ENCODE measurements at regions not wholly inside any gene's neighbourhood (a gene's known extent, or its start where the extent isn't known, plus 50 kb on each side); places are given as distances from the start of the nearest gene placed in this dataset.
"Not testable (repeated sequence)": the region's sequence is repeated elsewhere in the genome, so short reads cannot be mapped to it uniquely, and the experiment has no call there.

DNA sequence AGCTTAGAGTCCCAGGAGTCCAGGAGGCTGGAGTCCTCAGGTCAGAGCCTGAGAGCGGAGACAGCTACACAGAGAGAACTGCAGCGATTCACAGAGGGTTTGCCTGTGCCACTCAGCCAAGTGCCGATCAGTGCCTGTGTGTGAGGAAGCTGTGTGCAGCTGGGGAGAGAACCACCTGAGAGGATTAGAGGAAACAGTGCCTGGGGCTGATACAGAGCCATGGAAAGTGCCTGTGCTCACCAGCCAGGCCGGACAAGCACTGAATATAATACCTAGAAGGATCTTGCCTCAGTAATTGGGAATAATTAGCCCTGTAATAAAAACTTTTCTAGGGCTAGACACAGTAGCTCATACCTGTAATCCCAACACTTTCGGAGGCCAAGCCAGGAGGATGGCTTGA, 134.7 kb downstream of the ARHGAP11B start:
- DNase-seq (ENCODE audit: low spot score): not testable (repeated sequence)

DNA sequence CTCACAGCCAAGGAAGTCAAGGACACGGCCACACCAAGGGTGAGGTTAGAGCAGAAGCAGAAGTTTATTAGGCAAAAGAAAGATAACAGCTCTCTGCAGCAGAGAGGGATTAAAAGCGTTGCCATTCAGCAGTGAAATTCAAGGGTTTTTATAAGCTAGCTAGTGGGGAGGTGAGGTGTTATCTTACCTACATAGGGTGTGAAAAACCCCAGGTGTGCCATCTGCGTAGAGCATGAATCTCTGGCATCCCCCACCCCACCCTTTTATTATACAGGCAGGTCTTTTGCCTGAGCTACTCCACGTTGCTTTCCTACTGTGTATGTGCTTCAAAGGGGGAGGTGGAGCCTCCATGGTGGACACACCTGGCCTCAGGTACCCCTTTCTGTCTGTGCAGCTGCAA, 135.4 kb downstream of the ARHGAP11B start:
- not testable (repeated sequence) for DNase-seq (ENCODE audit: low spot score)

DNA sequence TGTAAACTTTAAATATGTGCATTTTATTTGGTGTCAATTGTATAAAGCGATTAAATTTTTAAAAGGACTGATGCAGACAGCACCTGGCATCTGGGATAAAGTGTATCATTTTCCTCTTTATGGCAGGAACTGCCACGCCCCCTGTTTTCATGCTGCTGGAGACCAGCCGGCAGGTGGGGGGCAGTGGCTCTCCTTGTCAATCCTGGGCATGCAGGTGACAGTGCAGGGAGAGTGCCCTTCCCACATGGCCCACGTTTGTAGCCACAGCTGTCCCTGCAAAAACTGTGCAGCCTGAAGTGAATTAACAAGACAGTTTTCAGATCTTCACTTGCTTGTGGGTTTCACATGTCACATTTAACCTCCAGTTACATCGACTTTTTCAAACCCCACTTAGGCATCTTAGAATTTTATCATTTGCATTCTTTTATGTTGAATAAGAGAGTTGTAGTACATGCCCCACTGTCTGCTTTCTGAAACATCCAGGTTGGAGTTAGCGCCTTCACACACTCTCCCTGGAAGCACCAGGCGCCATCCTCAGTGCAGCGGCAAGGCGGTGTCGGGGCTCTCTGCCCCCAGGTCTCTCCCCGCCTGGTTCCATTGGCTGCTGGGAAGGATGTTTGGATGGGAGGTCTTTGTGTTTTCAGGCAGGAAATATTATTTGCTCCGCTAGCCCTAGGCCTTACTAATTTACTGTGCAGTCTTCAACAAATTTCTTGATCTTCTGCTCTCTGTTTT, 134.2 kb upstream of the FAN1 start:
- not testable (repeated sequence) for DNase-seq (ENCODE audit: low spot score)

- no peak for DNase-seq (ENCODE audit: low spot score)
Measured at GRCh38 chr15:30770759-30771158, 133.0 kb upstream of the FAN1 start.

DNA sequence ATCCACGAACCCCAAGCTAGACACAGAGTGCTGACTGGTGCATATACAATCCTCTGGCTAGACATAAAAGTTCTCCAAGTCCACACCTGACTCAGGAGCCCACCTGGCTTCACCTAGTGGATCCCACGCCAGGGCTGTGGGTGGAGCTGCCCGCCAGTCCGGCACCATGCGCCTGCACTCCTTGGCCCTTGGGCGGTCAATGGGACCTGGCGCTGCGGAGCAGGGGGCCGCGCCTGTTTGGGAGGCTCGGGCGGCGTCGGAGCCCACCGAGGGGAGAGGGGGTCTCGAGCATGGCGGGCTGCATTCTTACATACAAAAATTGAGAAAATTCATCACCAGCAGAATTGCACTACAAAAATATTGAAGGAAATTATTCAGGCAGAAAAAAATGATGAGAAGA, 120.7 kb upstream of the FAN1 start:
- no peak for DNase-seq (ENCODE audit: low spot score)

GRCh38 chr15:30788595-30788994, 115.1 kb upstream of the FAN1 start:
- no peak for DNase-seq (ENCODE audit: low spot score)

DNA sequence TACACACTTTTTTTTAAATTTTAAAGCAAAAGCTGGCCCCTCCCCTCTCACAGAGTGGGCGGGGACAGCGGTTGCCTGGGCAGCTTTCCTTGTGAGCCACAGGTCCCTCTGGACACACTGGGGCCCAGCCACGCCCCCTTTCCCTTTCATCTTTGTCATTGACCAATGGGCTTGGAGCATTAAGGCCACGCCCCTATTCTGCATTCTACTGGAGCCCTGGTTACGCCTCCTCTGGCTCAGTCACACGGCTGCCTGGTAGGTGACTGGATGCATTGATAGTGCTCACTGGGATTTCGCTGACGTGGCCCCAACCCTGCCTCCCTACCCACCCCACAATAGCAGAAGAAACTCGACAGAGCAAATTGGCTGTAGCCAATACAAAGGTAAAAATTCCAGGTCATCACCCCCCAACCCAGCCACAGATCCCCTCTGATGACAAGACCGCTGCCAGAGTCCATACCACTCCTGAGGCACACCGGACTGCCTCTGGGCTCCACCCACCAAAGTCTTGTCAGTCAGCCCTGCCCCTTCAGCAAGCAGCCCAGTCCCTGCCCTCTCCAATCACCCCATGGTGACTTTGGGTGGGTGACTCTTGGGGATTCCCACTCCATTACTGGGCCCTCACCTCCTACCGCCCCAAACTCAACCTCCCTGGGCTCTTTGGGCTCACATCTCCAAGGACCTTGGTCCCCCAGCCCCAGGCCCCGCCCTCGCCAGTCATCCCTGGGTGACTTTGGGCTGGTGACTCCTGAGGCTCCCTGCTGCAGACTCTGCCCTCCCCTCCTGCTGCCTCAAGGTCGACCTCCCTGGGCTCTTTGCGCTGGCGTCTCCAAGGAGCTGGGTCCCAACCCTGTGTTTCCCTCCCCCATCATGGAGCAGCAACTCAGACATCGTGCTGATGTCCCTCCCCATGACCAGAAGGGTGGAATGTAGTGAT, 112.2 kb upstream of the FAN1 start:
- no peak for DNase-seq (ENCODE audit: low spot score)

DNA sequence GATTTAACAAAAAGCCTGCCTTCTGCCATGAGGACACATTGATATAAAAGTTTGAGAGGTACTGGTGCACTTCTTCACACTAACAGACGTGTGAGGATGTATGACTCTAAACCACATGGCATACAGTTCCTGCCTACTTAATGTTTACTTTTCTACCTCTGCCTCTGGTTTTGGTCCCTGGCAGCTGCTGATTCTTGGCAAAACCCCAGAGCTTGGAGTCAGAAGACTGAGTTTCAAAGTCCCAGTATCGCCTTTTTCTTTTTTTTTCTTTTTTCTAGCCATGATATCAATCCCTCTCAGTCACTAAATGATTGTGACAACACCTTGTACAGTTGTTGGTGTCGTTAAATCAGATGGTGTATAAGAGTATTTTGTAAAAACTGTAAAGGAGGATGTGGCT, 110.9 kb upstream of the FAN1 start:
- not testable (repeated sequence) for DNase-seq (ENCODE audit: low spot score)

DNA sequence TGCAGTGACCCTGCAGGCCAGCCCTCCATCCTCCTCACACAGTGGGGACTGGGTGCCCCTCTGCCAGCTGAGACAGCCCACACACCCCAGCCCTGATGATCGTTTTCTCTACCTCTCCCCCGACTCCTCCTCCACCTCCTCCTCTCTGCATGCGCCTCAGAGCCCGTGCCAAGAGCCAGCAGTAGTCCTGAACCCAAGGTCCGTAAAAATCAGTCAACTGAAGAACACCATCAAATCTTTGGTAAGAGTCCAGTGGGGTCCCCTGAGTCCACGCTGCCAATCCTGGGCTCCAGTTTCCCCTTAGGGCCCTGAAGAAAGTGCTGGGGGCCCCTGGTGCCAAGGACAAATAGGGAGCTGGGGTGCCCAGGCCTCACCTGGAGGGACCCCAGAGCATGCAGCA, 109.3 kb upstream of the FAN1 start:
- DNase-seq (ENCODE audit: low spot score): no peak

DNA sequence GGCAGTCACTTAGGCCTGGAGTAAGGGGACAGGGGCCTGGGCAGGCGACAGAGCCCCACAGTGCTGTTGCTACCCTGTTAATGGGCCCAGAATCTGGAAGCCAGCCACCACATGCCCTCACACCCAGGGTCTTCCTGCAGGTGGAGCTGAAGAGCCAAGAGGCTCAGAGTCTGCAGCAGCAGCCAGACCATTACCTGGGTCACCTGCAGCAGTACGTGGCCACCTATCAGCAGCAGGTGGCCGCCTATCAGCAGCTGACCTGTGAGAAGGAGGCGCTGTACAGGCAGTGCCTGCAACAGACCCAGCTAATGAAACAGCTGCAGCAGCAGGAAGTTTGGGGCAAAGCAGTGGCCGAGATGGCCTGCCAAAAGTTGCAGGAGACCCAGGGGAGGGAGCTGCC, 104.2 kb upstream of the FAN1 start:
- DNase-seq (ENCODE audit: low spot score): peak; percentile 2

- not testable (repeated sequence) for DNase-seq (ENCODE audit: low spot score)
Measured at GRCh38 chr15:30801140-30801895, 102.4 kb upstream of the FAN1 start.

DNA sequence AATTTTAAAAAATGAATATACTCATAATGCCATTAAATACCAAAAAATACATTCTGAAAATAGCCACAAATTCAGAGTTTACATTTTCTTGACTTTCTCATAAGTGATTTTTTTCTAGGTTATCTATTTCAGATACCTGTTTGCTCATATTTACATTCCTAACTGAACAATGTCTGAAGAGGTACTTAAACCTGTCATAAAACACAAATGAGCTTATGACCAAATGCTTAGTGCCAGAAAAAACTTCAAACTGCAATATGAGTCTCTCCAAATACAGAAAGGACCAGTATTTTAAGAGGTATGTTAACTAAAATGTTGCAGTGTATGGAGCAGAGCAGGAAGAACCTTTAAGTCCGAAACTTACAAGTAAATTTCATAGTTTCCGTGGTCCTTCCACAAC, 101.7 kb upstream of the FAN1 start:
- DNase-seq (ENCODE audit: low spot score): not testable (repeated sequence)

DNA sequence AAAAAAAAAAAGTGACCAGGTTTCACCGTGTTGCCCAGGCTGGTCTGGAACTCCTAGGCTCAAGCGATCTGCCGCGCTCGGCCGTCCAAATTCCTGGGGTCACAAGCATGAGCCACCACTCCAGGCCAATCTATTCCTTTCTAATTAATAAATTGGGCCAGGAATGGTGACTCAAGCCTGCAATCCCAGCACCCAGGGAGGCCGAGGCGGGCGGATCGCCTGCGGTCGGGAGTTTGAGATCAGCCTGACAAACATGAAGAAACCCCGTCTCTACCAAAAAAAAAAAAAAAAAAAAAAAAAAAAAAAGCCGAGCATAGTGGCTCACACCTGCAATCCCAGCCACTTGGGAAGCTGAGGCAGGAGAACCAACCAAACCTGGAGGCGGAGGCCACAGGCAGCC, 100.0 kb upstream of the FAN1 start:
- not testable (repeated sequence) for DNase-seq (ENCODE audit: low spot score)

DNA sequence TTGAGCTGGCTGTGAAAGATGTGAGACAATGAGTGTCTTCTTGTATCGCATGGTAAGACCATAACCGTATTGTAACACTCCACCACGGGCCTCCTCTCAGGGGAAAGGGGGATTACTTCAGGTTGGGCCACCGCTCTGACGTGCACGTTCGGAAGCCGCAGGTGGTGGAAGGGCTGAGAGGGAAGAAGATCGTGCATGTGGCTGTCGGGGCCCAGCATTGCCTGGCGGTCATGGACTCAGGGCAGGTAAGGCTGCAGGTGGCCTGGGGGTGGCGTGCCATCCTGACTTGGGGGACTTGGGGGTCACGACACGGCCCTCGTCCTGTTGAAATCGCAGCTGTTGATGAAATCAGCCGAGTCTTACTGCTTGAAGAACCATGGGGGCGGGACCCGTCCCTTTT, 87.3 kb upstream of the FAN1 start:
- DNase-seq (ENCODE audit: low spot score): no peak

- peak; percentile 60 for DNase-seq (ENCODE audit: low spot score)
Measured at GRCh38 chr15:30823068-30823813, 80.5 kb upstream of the FAN1 start.

- no peak for DNase-seq (ENCODE audit: low spot score)
Measured at GRCh38 chr15:30824518-30825195, 79.1 kb upstream of the FAN1 start.

DNA sequence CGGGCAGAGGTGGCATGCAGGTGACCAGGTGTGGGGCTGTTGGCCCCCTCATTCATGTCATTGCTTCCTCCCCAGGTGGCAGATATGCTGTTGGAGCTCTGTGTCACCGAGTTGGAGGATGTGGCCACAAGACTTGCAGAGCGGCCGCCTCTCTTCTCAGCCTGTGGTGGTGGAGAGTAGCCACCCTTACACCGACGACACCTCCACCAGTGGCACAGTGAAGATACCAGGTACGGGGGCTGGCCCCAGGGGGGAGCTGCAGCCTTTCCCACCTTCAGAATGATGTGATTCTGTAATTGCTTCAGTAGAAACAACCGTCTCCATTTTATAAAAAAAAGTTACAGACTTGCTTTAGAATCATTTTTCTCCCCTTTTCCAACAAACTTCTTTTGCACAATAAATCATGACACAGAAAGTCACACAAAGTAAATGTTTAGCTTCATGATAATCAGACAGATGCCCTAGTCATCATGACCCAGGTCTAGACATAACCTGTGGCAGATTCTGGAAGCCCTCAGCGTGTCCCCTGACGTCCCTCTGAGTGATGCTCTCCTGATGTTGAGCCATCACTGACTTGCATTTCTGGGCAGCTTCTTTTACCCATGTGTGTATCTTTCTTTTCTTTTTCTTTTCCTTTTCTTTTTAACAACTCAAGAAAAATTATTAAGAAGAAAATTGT, 76.0 kb upstream of the FAN1 start:
- no peak for DNase-seq (ENCODE audit: low spot score)

DNA sequence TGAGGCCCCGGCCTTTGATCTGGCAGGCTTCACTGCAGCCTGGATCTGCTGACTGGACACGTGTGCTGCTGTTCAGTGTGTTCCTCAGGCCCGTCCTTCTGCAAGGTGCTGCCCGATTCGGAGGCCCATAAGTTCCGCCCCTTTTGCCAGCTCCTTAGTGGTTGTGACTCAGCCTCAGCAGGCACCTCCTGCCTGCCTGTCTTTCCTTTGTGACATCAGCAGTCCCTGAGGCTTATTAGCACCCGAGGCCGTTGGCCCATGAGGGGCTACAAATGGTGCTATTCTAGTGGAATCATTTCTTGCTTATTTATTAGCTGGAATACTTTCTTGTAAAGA, 75.4 kb upstream of the FAN1 start:
- not testable (repeated sequence) for DNase-seq (ENCODE audit: low spot score)

DNA sequence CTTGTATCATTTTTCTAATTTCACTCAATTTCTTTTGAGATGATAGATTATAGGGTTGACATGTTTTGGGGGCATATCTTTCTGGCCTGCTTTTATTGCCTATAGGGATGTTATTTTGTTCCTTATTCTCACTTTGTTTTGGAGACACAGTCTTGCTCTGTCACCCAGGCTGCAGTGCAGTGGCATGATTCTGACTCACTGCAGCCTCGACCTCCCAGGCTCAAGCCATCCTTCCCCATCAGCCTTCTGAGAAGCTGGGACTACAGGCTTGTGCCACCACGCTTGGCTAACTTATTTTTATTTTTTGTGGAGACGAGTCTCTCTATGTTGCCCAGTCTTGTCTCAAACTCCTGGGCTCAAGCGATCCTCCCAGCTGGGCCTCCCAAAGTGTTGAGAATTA, 72.8 kb upstream of the FAN1 start:
- no peak for DNase-seq (ENCODE audit: low spot score)

DNA sequence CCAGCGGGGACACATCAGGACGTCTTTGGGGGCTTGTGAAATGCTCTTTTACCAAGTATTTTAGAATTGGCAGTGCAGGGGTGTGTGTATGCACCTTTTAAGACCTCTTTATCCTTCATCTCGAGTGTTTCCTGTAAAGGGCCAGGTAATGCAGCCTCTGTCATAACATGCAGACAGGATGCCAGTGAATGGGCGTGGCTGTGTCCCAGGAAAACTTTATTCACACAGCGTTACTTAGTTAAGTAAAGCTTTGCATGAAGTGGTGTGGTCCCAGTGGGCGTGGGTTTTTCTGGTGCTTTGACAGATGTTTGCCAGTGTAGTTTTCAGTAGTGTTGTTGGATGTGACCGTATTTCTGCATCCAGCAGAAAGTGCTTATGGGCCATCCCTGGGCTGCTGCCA, 70.3 kb upstream of the FAN1 start:
- DNase-seq (ENCODE audit: low spot score): peak; percentile 6

- not testable (repeated sequence) for DNase-seq (ENCODE audit: low spot score)
Measured at GRCh38 chr15:30841639-30842038, 62.1 kb upstream of the FAN1 start.

Data from CD4-positive, alpha-beta T cell treated with Interleukin-2 at 100 ng/mL for 4 hours (primary cell).